ENCODE measurements at regions not wholly inside any gene's neighbourhood (a gene's known extent, or its start where the extent isn't known, plus 50 kb on each side); places are given as distances from the start of the nearest gene placed in this dataset.
"Not testable (repeated sequence)": the region's sequence is repeated elsewhere in the genome, so short reads cannot be mapped to it uniquely, and the experiment has no call there.

DNA sequence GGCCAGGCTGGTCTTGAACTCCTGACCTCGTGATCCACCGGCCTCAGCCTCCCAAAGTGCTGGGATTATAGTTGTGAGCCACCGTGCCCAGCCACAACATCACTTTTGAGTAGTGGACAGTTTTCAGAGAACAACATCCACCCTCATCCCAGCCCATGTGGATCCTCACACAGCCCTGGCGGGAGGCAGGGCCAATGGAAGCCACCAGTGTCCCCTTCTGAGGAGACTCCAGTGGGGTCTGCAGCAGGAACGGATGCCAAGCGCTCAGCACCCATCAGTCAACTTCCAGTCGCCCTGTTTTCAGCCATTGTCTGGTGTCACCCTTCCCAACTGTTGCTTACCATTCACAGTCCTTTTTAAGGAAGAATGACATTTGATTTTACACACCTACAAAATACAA lies 302.5 kb downstream of the BCL2L11 start:
- not testable (repeated sequence) for DNase-seq (ENCODE audit: low read depth, low spot score)

DNA sequence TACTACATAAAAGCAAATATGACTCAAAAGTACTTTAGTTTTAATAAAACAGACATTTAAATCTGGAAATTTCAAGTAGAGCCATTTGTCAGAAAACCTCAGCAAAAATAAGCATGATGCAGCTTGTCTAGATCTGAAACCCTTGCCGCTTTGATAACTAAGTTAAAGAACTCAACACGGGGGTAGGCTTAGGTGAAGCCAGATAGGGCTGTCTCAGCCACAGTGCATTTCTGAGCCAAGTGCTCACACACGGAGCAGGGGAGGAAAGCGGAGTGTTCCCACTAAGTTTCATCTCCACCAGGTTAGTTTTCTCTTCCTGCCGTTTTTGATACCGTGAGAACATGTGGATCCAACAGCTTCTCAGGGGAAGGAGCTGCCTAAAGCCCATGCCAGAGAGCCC lies 303.5 kb downstream of the BCL2L11 start:
- DNase-seq (ENCODE audit: low read depth, low spot score), result not testable (repeated sequence)

DNA sequence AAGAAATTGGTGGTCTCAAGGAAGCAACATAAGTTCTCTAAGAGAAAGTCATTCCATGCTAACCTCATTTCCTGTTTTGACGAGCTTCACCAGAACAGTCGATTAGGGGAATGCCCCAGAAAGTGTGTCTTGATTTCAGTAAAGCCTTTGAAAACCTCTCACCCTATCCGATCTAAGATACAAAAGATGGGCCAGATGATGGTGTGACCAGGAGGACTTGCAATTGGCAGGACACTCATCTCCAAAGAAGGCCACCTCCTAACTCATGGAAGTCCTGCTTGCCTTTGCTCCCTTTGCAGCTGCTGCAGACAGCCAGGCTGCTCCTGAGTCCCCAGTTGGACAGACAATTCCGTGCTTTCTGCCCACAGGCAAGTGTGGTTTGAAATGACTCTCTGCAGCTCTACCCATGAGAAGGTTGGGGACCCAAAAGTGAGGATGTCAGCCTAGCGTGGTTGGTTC lies 304.2 kb downstream of the BCL2L11 start:
- DNase-seq (ENCODE audit: low read depth, low spot score), result not testable (repeated sequence)

- DNase-seq (ENCODE audit: low read depth, low spot score), result not testable (repeated sequence)
These were observed 305.1 kb downstream of the BCL2L11 start for GRCh38 chr2:111425789-111426201.

DNA sequence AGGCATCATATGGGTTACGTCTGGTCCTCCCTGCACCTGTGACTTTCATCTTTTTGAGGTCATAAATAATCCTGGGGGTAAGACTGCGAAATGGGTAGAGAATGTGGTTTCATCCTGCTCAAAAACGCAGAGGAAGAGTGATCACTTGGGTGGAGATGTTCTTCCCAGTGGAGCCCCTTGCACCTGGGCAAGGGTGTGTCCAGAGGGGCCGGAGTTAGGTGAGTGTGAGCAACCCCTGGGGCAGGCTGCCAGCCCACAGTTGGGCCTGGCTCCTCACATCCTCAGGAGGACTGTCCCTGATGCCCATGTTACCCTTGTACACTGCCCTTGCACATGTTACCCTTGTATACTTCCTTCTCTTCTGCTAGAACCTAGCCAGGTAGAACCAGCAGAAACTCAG lies 306.6 kb downstream of the BCL2L11 start:
- not testable (repeated sequence) for DNase-seq (ENCODE audit: low read depth, low spot score)

DNA sequence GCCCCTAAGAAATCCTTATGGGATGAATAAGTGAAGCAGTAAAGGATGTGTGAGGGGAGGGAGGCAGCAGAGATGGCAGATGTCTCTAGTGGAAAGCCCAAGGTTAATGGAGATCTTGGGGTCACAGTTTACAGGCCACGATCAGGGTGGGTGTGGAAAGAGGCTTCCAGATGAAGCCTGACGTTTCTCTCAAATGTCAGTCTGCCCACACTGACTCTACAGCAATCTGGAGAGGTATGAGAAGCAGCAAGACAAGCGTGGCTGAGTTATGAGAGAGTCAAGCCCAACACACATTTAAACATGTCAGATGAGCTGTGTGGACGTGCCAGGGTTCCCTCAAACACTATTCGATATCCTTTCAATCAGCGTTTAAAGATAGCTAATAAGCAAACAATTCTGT lies 308.2 kb downstream of the BCL2L11 start:
- DNase-seq (ENCODE audit: low read depth, low spot score), result not testable (repeated sequence)

DNA sequence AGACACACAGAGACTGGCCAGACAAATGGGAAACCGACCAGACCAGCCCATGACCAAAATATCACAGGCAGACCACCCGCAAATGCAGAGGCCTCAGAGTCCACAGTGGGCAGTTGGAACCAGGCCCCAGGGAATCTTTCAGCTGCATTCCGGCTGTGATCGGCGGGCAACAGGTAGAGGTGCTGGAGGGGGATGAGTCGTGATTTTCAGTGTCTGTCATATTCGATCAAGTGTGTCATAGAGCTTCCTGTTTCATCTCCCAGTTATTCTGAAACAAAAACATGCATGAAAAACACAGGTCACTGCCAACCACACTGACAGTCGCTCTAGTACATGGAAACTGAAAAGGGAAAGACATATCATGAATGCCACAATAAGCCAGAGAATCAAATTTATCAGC lies 308.6 kb downstream of the BCL2L11 start:
- not testable (repeated sequence) for DNase-seq (ENCODE audit: low read depth, low spot score)

DNA sequence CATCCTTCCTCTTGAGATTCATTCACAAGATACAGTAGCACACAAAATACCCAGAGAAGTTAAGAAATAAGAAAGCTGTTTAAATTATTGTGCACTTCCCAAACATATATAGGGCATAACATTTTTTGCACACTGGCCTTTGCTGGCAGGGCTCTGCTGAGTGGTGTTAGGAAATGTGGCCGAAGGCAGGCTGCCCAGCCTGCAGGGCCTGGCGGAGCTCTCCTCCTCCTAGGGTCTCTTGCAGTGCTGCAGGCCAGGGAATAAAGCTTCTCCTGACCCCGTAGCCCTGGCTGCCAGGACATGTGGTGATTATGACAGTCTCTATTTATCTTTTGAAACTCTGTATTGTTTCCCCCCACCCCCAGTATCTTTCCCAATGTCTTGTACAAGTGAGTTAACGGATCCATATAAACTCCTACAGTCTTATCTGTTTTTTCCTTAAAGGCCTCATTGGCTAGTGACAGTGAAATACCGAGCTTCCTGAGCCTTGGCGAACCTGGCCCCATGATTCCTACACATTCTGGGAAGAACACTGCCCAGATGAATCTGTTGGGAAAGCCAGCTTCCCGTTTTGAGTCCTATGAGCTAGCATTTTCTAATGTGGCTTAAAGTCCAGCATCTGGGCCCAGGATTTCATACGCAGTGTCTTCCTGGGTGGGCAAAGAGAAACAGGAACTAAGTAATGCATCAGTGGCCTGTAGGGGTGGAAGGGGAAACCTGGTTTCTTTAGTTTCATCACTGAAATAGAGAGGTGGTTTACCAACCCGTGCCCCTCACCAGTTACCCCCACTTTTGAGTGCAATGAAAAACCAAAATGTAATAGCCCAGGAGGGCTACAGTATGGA lies 310.3 kb downstream of the BCL2L11 start:
- not testable (repeated sequence) for DNase-seq (ENCODE audit: low read depth, low spot score)

GRCh38 chr2:111432423-111432822 lies 311.7 kb downstream of the BCL2L11 start:
- DNase-seq (ENCODE audit: low read depth, low spot score), result not testable (repeated sequence)

GRCh38 chr2:111432916-111433499 lies 312.3 kb downstream of the BCL2L11 start:
- DNase-seq (ENCODE audit: low read depth, low spot score), result not testable (repeated sequence)

- DNase-seq (ENCODE audit: low read depth, low spot score), result not testable (repeated sequence)
These were observed 313.3 kb downstream of the BCL2L11 start for GRCh38 chr2:111433892-111434607.

- not testable (repeated sequence) for DNase-seq (ENCODE audit: low read depth, low spot score)
These were observed 313.9 kb downstream of the BCL2L11 start for GRCh38 chr2:111434608-111434939.

DNA sequence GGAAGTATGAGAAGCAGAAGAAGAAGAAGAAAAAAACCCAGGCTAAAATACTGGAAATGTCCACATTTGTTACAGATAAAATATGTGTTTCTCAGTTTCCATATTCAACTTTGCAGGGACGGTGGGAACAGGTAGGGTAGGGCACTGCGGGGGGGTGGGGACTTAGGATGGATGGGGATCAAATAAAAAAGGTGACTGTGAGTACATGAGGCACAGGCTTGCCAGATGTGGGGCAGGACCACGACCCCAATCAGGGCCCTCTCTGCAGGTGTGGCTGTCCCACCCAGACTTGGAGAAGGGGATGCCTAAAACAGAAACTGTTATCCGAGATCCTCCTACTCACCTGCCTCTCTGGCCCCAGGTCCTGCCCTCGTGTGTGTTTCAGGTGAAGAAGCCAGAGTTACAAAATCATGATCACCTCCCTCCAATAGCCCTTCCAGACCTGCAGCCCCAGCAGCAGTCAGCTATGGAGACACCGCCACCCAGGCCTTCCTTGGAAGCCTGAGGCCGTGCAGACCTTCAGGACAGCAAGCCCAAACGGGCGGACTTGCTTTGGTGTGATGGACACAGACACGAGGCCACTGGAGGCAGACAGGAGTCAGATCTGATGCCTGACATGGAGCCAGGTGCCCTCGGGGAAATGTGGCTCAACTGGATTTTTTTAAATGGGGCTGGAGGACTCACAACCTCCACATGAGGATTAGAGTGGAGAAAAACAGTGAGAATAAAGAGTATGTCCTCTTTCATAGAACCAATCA lies 315.0 kb downstream of the BCL2L11 start:
- not testable (repeated sequence) for DNase-seq (ENCODE audit: low read depth, low spot score)

DNA sequence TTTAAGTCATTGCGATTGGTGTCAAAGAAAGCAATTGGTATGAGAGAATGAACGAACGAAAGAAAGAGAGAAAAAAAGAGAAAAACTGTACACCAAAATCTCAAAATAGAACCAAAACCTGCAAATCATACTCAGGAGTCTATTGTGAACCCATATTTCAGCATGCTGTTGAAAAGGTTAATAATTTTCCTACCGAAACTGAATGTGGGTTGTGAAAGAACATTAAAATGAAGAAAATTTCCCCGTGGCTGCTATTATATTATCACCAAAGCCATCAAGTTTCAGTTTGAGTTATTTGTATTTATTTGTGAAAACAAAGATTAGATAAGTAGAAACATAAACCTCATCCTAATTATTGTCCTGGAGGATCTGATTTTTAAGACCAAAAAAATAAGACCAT lies 315.7 kb downstream of the BCL2L11 start:
- not testable (repeated sequence) for DNase-seq (ENCODE audit: low read depth, low spot score)

DNA sequence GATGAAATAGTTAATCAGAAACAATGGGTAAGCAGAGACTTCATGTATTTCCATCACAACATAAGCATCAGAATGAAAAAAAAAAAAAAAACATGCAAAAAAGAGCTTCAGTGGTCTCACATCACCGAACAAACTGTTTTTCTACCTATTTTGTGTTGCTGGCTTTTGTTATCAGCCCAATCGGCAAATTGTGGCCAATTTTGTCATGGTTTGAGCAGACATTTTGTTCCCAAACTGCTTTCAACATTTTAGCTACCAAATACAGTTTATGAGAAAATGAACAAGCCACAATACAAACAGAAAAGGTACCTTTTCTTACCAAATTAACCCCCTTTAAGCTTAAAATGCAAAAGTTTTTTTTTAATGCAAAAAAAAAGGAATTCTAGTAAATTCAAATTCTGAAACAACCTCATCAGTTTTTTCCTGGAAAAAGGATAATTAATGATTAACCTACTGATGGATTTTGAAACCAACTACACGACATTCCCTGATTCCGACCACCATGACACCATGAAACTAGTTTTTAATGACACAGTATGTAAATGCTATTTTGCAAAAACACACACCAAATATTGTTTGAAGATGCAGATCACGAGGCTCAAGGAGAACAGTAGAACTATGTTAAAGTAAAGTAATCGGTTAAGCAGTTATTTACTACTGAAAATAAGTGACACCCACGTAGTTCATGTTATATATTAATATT lies 316.7 kb downstream of the BCL2L11 start:
- DNase-seq (ENCODE audit: low read depth, low spot score), result not testable (repeated sequence)

DNA sequence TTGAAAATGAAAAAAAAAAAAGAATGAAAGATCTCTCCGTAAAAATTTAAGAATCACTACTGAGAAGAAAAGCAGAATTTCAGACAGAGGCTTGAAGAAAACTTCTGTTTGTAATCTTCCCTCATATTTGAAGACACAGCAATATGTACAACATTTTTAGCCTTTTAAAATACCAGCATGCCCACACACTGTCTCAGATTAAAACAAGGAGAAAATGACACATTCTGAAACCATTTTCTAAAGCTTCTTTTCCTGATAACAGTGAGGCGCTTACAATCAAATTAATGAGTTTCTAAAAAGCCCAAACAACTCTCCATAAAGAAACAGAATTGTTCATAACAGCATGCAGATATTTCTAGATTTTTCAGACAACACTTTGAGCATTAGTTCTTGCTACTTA lies 317.4 kb downstream of the BCL2L11 start:
- DNase-seq (ENCODE audit: low read depth, low spot score), result not testable (repeated sequence)

GRCh38 chr2:111439237-111439636 lies 318.5 kb downstream of the BCL2L11 start:
- DNase-seq (ENCODE audit: low read depth, low spot score), result not testable (repeated sequence)

DNA sequence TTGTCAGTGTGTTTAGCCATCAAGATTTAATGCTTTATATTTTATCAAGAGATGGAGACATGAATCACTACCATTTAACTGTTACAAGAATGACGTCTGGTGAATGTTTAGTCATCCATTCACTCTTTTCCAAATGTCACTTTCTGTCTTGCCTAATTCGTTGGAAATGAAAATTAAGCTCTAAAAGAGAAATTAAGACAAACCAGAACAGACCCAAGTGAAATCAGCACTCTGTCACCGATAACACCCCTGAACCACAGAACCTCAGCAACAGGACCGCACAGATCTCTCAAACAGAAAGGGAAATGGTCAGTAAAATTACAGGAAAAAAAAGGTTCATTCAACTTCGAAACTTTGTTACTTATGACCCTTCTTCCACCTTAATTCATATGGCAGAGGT lies 320.9 kb downstream of the BCL2L11 start:
- not testable (repeated sequence) for DNase-seq (ENCODE audit: low read depth, low spot score)

DNA sequence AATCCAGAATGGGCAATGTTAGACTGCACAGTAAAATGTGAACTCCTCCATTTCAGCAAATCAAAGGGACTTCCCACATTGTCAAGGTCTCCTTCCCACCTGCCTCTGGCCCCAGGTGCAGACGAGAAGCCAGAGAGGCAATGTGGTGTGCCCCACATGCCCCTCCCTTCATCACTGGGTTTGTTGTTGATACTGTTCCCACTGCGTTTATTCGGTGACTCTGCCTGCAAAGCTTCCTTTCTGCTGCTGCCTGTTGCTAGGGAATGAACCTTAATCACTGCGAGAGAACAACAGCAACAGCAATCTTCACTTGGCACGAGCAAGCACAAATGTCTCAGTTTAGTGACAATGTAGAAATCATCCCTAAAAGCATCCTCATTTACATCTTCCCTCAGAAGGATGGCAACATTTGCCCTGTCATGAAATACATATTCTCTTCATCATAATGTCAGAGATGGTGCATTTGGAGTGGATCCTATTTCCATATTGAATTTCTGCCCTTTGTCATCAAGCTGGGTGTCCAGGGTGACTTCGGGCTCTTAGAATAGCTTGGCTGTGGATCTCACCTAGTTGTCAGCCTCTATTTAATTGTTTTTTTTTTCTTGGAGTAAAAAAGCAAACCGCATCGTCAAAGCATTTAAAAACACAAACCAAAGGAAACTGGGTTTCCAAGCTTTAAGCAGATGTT lies 322.2 kb downstream of the BCL2L11 start:
- not testable (repeated sequence) for DNase-seq (ENCODE audit: low read depth, low spot score)

DNA sequence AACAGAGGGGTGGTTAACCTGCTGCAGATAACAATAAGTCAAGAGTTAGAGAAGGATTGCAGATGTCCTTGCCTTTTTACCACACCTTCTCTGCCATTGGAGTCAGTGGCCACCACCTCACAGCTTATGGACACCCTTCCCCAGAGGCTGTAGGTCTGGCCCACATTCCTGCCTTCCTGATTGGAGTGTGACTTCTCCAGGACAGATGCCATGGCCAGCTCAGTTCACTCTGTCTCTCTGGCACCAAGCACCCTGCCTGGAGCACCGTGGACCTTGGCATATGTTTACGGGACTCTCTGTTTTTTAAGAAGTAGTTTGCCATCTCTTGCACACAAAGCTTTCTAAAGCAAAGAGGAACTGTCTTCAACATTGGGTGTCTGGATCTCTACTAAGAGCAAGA lies 323.8 kb downstream of the BCL2L11 start:
- not testable (repeated sequence) for DNase-seq (ENCODE audit: low read depth, low spot score)
